HuH-7.5 (cell line): ENCODE measurements at regions not wholly inside any gene's neighbourhood (a gene's known extent, or its start where the extent isn't known, plus 50 kb on each side); places are given as distances from the start of the nearest gene placed in this dataset.
"Not testable (repeated sequence)": the region's sequence is repeated elsewhere in the genome, so short reads cannot be mapped to it uniquely, and the experiment has no call there.

Source experiments
- DNase-seq: peaks from one replicate; pipeline ENCODE4 v3.0.0; 2011; ENCODE audit warnings: low spot score

GRCh38 chr5:68067976-68068603, 147.5 kb upstream of the PIK3R1 start:
- no peak for DNase-seq

GRCh38 chr5:68067291-68067690, 148.3 kb upstream of the PIK3R1 start:
- DNase-seq: no peak

- no peak for DNase-seq
Measured at GRCh38 chr5:68066277-68066955, 149.1 kb upstream of the PIK3R1 start.

GRCh38 chr5:68065321-68065720, 150.2 kb upstream of the PIK3R1 start:
- not testable (repeated sequence) for DNase-seq

GRCh38 chr5:68060382-68060781, 155.2 kb upstream of the PIK3R1 start:
- no peak for DNase-seq

- DNase-seq: no peak
Measured at GRCh38 chr5:68057191-68057590, 158.4 kb upstream of the PIK3R1 start.

- no peak for DNase-seq
Measured at GRCh38 chr5:68055686-68056085, 159.9 kb upstream of the PIK3R1 start.

- no peak for DNase-seq
Measured at GRCh38 chr5:68054638-68055037, 160.9 kb upstream of the PIK3R1 start.

- no peak for DNase-seq
Measured at GRCh38 chr5:68053202-68053601, 162.4 kb upstream of the PIK3R1 start.

- DNase-seq: no peak
Measured at GRCh38 chr5:68049053-68049713, 166.4 kb upstream of the PIK3R1 start.

GRCh38 chr5:68048516-68048915, 167.0 kb upstream of the PIK3R1 start:
- no peak for DNase-seq

GRCh38 chr5:68048054-68048453, 167.5 kb upstream of the PIK3R1 start:
- DNase-seq: not testable (repeated sequence)

- DNase-seq: no peak
Measured at GRCh38 chr5:68047035-68047434, 168.5 kb upstream of the PIK3R1 start.

- DNase-seq: no peak
Measured at GRCh38 chr5:68046445-68046844, 169.1 kb upstream of the PIK3R1 start.

- no peak for DNase-seq
Measured at GRCh38 chr5:68041293-68041692, 174.3 kb upstream of the PIK3R1 start.

GRCh38 chr5:68037546-68037945, 178.0 kb upstream of the PIK3R1 start:
- no peak for DNase-seq

- DNase-seq: no peak
Measured at GRCh38 chr5:68033961-68034571, 181.5 kb upstream of the PIK3R1 start.

GRCh38 chr5:68033029-68033428, 182.5 kb upstream of the PIK3R1 start:
- DNase-seq: no peak

- no peak for DNase-seq
Measured at GRCh38 chr5:68032216-68032762, 183.3 kb upstream of the PIK3R1 start.

GRCh38 chr5:68028131-68028727, 187.3 kb upstream of the PIK3R1 start:
- no peak for DNase-seq

GRCh38 chr5:68027519-68027918, 188.0 kb upstream of the PIK3R1 start:
- DNase-seq: no peak
